SJSA1 (cell line): ENCODE measurements at regions not wholly inside any gene's neighbourhood (a gene's known extent, or its start where the extent isn't known, plus 50 kb on each side); places are given as distances from the start of the nearest gene placed in this dataset.

Experiments
- DNase-seq, 2 experiments: peaks; one replicate each; pipeline ENCODE4 v3.0.0-alpha.2; 2015 to 2020; ENCODE audit warnings: low spot score in 2 of 2, low read depth in 1 of 2
- H3K27ac ChIP-seq: fragments of 250-450 bp; sonication (Bioruptor Pico); 2 replicates; pipeline ENCODE4 v1.5.1; 2020; ENCODE audit warnings: mild to moderate bottlenecking, moderate library complexity
- H3K27me3 ChIP-seq: fragments of 250-450 bp; sonication (Bioruptor Pico); replicated peaks from 2 replicates; pipeline ENCODE4 v1.5.1; 2020; ENCODE audit warnings: mild to moderate bottlenecking, moderate library complexity
- H3K36me3 ChIP-seq: fragments of 250-450 bp; sonication (Bioruptor Pico); 2 replicates; pipeline ENCODE4 v1.5.1; 2020; ENCODE audit warnings: mild to moderate bottlenecking
- H3K4me1 ChIP-seq: fragments of 250-450 bp; sonication (Bioruptor Pico); replicated peaks from 2 replicates; pipeline ENCODE4 v1.6.1; 2021; ENCODE audit warnings: mild to moderate bottlenecking
- H3K4me3 ChIP-seq: fragments of 250-450 bp; sonication (Bioruptor Pico); 2 replicates; pipeline ENCODE4 v1.5.1; 2020; ENCODE audit warnings: mild to moderate bottlenecking
- H3K9me3 ChIP-seq: fragments of 250-450 bp; sonication (Bioruptor Pico); replicated peaks from 2 replicates; pipeline ENCODE4 v1.5.1; 2020; ENCODE audit warnings: mild to moderate bottlenecking

GRCh38 chr2:10980071-10980470, 68.3 kb downstream of the KCNF1 start:
- no peaks in the 10 kb centered on the region; the same call in 1 of the 2 replicates for H3K27me3 ChIP-seq

GRCh38 chr2:10980886-10981425, 69.2 kb downstream of the KCNF1 start:
- Histone ChIP-seq H3K27me3 (no peaks in the 10 kb centered on the region; the same call in 1 of the 2 replicates), H3K4me3 (no peak overlapping the region), H3K4me1 (no peaks in the 10 kb centered on the region; the same call in 1 of the 2 replicates), H3K27ac (no peak overlapping the region), H3K36me3 (no peaks in the 10 kb centered on the region), H3K9me3 (no peaks in the 10 kb centered on the region)
- DNase-seq = no peak

More at GRCh38 chr2:10980071-10980470, 68.3 kb downstream of the KCNF1 start:
- Histone ChIP-seq H3K36me3 (no peaks in the 10 kb centered on the region), H3K9me3 (no peaks in the 10 kb centered on the region), H3K4me1 (no peaks in the 10 kb centered on the region; the same call in 1 of the 2 replicates), H3K27ac (no peak overlapping the region), H3K4me3 (no peak overlapping the region)
- no peak for DNase-seq

GRCh38 chr2:10981451-10981850, 69.7 kb downstream of the KCNF1 start:
- Histone ChIP-seq H3K9me3 (no peaks in the 10 kb centered on the region), H3K36me3 (no peaks in the 10 kb centered on the region), H3K27me3 (no peaks in the 10 kb centered on the region), H3K27ac (no peak overlapping the region), H3K4me1 (no peaks in the 10 kb centered on the region; the same call in 1 of the 2 replicates), H3K4me3 (no peak overlapping the region)
- DNase-seq = no peak

- H3K27me3 ChIP-seq = no peaks in the 10 kb centered on the region
- H3K4me1 ChIP-seq = no peaks in the 10 kb centered on the region; the same call in 1 of the 2 replicates
- no peaks in the 10 kb centered on the region for H3K36me3 ChIP-seq
- DNase-seq = no peak
- H3K9me3 ChIP-seq = no peaks in the 10 kb centered on the region
- no peak overlapping the region for H3K27ac ChIP-seq
- H3K4me3 ChIP-seq = no peak overlapping the region
These were observed 70.3 kb downstream of the KCNF1 start for GRCh38 chr2:10981941-10982431.

- no peak overlapping the region for H3K27ac ChIP-seq
- no peak overlapping the region for H3K4me3 ChIP-seq
- DNase-seq = no peak
- no peaks in the 10 kb centered on the region for H3K4me1 ChIP-seq
- H3K9me3 ChIP-seq = no peaks in the 10 kb centered on the region
- no peaks in the 10 kb centered on the region for H3K27me3 ChIP-seq
- H3K36me3 ChIP-seq = no peaks in the 10 kb centered on the region
These were observed 71.4 kb downstream of the KCNF1 start for GRCh38 chr2:10982931-10983701.

GRCh38 chr2:10983711-10984110, 72.0 kb downstream of the KCNF1 start:
- no peak overlapping the region for H3K4me3 ChIP-seq
- no peak for DNase-seq

GRCh38 chr2:10984418-10985135, 72.8 kb downstream of the KCNF1 start:
- H3K36me3 ChIP-seq = no peaks in the 10 kb centered on the region
- no peak overlapping the region for H3K4me3 ChIP-seq
- no peaks in the 10 kb centered on the region for H3K27me3 ChIP-seq
- no peak for DNase-seq
- H3K9me3 ChIP-seq = no peaks in the 10 kb centered on the region
- no peak overlapping the region for H3K27ac ChIP-seq
- H3K4me1 ChIP-seq = no peaks in the 10 kb centered on the region

More at GRCh38 chr2:10983711-10984110, 72.0 kb downstream of the KCNF1 start:
- Histone ChIP-seq H3K4me1 (no peaks in the 10 kb centered on the region), H3K9me3 (no peaks in the 10 kb centered on the region), H3K27me3 (no peaks in the 10 kb centered on the region), H3K36me3 (no peaks in the 10 kb centered on the region), H3K27ac (no peak overlapping the region)

GRCh38 chr2:10985260-10985659, 73.5 kb downstream of the KCNF1 start:
- Histone ChIP-seq H3K27me3 (no peaks in the 10 kb centered on the region), H3K4me1 (no peaks in the 10 kb centered on the region), H3K9me3 (no peaks in the 10 kb centered on the region), H3K36me3 (no peaks in the 10 kb centered on the region), H3K4me3 (no peak overlapping the region), H3K27ac (no peak overlapping the region)
- DNase-seq = no peak

- Histone ChIP-seq H3K27ac (no peak overlapping the region), H3K27me3 (no peaks in the 10 kb centered on the region), H3K4me1 (no peaks in the 10 kb centered on the region), H3K4me3 (no peak overlapping the region), H3K9me3 (no peaks in the 10 kb centered on the region), H3K36me3 (no peaks in the 10 kb centered on the region)
- no peak for DNase-seq
These were observed 74.3 kb downstream of the KCNF1 start for GRCh38 chr2:10985901-10986535.

GRCh38 chr2:10987439-10987838, 75.7 kb downstream of the KCNF1 start:
- no peaks in the 10 kb centered on the region for H3K9me3 ChIP-seq
- DNase-seq = no peak
- no peak overlapping the region for H3K4me3 ChIP-seq
- peaks cover 2% of the 10 kb centered on the region for H3K4me1 ChIP-seq
- H3K27ac ChIP-seq = no peak overlapping the region
- H3K27me3 ChIP-seq = no peaks in the 10 kb centered on the region
- H3K36me3 ChIP-seq = no peaks in the 10 kb centered on the region

GRCh38 chr2:10987861-10988260, 76.1 kb downstream of the KCNF1 start:
- no peak for DNase-seq
- H3K27ac ChIP-seq = no peak overlapping the region
- peaks cover 6% of the 10 kb centered on the region for H3K4me1 ChIP-seq
- H3K4me3 ChIP-seq = no peak overlapping the region
- no peaks in the 10 kb centered on the region for H3K9me3 ChIP-seq
- no peaks in the 10 kb centered on the region for H3K36me3 ChIP-seq
- no peaks in the 10 kb centered on the region for H3K27me3 ChIP-seq

GRCh38 chr2:10989151-10989550, 77.4 kb downstream of the KCNF1 start:
- no peak overlapping the region for H3K27ac ChIP-seq
- no peaks in the 10 kb centered on the region for H3K9me3 ChIP-seq
- no peaks in the 10 kb centered on the region for H3K27me3 ChIP-seq
- H3K36me3 ChIP-seq = no peaks in the 10 kb centered on the region
- peaks cover 14% of the 10 kb centered on the region for H3K4me1 ChIP-seq
- H3K4me3 ChIP-seq = no peak overlapping the region
- DNase-seq = no peak

- H3K4me3 ChIP-seq = no peak overlapping the region
- no peaks in the 10 kb centered on the region for H3K27me3 ChIP-seq
- no peak for DNase-seq
- H3K9me3 ChIP-seq = no peaks in the 10 kb centered on the region
- peaks cover 14% of the 10 kb centered on the region for H3K4me1 ChIP-seq
- H3K36me3 ChIP-seq = no peaks in the 10 kb centered on the region
- no peak overlapping the region for H3K27ac ChIP-seq
These were observed 78.0 kb downstream of the KCNF1 start for GRCh38 chr2:10989782-10990181.
